ENCODE measurements at regions not wholly inside any gene's neighbourhood (a gene's known extent, or its start where the extent isn't known, plus 50 kb on each side); places are given as distances from the start of the nearest gene placed in this dataset.
A peak's percentile ranks its signal among the peaks of the same experiment; 100 is the strongest.

- DNase-seq: peak in 1 of 2 donors; percentile 31
Measured at GRCh38 chr6:21648475-21649050, 55.0 kb downstream of the SOX4 start.

- DNase-seq: no peak
Measured at GRCh38 chr6:21653323-21653722, 59.8 kb downstream of the SOX4 start.

DNA sequence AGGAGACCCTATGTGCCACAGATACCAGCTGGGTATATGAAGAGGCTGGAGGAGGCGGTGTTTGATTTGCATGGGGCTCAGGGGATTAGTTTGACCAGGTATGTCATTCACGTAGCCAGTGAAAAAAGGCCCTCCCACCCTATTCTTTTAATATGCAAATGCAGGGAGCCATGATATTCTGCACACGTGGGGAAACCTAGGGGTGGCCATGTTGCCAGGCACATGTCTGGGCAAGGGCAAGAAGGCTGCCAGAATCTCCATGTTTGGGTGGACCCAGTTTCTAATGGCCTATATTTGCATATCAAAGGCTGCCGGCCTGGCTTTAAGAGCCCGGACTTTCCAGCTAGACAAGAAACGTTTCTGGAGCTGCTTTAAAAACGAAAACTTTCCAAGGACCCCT is 60.4 kb downstream of the SOX4 start:
- DNase-seq: no peak

DNA sequence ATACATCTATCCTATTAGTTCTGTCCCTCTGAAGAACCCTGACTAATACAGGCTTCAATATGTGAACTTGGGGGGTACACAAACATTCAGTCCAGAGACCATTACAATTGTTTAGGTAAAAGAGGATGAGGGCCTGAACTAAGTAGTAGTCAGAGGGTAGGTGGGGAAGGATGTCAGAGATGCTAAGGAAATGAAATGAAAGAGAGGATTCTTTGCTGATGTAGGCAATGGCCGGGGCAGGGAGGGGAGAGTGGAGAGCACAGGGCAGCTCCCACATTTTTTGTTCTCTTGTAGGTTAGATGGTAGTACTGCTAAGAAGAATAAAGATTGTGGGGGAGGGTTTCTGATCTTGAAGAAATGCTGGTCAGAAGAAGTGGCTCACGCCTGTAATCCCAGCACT is 60.8 kb downstream of the SOX4 start:
- no peak for DNase-seq

DNA sequence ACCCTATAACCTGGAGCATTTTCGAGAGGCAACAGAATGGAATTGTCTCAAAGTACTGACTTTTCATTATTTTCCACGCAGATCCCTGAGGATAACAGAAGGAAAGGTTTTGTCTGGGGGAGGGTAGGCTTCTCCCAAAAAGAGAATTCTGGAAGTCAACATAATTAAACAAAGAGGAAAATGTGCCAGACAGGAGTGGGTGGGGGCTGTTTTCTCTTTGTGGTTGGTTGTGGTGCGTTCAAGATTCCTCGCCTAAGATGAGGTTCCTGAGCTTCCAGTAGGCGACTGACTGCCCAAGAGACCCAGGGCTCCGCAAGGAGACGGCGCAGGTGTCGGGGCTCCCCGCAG is 70.4 kb downstream of the SOX4 start:
- no peak for DNase-seq

DNA sequence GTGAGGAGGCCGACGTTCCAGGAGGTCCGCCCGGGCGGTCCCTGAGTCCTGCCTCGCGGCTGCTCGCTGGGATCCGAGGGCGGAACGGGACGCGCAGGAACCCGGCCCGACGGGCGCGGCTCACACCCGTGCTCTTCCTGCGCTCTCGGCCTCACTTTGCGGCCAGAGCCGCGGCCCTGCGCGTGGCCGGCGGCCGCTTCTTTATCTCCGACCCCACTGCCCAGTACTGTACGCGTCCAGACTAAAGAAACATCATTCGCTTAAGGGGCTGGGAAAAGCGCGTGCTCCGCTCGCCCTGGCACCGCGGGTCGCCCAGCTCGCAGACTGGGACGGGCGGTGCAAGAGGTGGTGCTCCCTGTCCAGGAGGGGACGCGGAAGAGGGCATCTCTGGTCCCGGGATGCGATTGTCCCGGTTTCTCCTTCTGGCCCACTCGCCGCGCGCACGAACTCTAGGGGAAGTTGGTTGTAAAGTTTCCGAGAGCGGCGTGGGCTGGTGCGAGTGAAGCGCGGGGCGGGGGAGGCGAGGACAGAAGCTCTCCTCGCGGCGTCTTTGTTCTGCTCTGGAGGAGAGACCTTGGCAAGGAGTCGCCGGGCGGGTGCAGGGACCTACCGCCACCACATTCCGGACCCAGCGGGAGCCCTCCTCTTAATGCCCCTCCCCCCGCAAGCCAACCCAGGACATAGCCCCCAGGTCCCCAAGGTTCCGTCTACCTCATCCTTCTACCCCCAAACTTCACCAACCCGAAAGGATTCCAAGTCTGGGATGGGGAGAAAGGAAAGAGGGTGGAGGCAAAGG is 71.0 kb downstream of the SOX4 start:
- peak; percentile 57 to 64 for DNase-seq

DNA sequence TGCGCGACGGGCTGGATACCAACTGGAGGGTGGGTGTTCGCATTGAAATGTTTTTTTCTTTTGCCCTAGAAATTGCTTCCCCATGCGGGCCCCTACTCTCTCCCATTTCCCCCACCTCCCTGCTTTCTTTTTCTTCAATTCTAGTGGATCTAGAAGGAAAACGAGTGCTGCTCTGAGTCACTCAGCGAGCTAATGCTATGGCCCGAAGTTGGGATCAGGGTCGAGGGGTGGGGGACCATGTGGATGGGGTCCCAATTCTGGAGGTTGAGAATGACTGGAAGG is 71.5 kb downstream of the SOX4 start:
- no peak for DNase-seq

DNA sequence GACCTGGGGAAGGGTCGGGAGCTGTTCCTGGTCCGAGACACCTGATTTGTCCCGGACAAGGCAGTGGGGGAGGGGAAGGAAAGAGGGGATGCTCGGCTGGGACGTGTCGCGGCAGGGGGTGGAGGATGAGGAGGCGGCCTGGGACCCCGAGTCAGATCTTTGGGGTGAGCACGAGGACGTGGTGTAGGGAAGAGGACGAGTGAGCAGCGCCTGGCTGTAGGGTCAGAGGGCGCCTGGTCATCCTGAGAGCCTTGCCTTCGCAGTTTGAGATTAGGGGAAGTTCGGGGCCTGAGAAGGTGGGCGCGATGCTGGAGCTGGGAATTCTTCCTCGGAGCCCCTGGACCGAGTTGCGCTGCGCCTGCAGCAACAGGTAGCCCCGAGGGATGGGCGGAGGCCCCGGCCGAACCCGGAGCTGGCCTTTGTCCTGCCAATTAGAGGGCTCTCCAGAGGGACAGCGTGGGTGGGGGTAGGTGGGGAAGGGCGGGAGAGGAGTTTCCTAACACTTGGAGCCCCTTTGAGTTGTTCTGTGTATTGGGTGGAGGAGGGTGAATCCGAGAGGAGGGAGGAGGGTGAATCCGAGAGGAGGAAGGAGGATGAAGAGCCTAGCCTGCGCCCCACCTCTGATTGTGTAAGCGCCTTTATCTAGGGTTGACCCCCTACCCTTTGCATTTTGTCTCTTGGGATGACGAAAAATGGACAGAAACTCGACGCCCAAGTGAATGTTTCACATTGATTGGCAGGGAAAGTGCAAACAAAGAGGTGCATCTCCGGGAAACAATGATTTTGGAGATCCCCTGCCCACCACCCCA is 72.0 kb downstream of the SOX4 start:
- DNase-seq: peak in 1 of 2 donors; percentile 59

GRCh38 chr6:21666201-21666691 is 72.7 kb downstream of the SOX4 start:
- peak; percentile 20 to 80 for DNase-seq

- DNase-seq: no peak
Measured at GRCh38 chr6:21666853-21667681, 73.5 kb downstream of the SOX4 start.

DNA sequence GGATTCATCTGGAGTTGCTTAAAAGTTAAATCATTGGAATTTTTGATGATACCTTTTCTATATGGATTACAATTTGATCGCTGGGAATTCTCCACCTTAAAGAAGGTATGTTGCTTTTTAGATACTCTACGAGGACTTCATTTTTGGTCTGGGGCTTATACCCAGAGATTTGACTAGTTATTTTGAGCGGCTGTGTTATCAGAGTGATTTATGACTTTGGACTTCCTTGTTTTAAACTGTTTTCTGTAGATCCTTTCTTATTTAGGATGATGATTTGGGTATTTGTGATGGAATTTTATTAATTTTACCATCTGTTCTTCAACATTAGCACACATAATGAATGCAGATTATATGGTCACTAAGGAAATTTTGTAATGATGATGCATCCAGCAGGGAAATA is 75.2 kb downstream of the SOX4 start:
- DNase-seq: no peak

- no peak for DNase-seq
Measured at GRCh38 chr6:21676769-21677168, 83.2 kb downstream of the SOX4 start.

DNA sequence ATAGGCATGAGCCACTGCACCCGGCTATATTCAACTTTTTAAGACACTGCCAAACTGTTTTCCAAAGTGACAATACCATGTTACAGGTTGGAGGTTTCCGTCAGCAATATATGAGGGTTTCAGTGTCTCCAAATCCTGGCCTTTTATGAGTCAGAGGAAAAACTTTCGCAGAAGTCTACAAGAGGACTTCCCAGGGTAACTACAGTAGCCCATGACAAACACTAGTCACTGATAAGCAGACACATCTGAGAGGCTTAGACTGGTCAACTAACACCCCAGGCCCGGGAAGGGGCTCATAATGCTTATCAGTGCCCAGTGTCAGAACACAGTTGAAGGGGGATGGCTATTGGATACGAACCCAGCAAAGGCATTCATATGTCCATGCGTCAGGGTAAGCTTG is 85.4 kb downstream of the SOX4 start:
- no peak for DNase-seq

DNA sequence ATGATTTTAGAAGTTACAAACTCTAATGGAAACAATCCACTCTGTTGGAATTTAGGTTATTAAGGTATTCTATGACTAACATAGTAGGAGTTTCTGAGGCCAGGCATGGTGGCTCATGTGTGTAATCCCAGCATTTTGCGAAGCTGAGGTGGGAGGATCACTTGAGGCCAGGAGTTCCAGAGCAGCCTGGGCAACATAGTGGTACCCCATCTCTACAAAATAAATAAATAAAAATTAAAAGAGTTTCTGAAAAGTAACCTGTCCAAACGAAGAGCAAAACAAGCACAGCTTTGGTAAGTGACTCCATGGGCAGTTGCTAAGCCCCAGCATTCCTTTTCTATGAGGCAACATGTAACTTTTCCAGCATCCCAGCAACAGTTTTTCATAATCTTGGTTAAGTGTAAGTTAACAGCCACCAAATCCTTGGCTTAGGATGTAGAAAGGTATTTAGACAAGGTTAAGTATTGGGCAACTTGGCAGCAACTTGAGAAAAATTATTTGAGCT is 86.3 kb downstream of the SOX4 start:
- no peak for DNase-seq

DNA sequence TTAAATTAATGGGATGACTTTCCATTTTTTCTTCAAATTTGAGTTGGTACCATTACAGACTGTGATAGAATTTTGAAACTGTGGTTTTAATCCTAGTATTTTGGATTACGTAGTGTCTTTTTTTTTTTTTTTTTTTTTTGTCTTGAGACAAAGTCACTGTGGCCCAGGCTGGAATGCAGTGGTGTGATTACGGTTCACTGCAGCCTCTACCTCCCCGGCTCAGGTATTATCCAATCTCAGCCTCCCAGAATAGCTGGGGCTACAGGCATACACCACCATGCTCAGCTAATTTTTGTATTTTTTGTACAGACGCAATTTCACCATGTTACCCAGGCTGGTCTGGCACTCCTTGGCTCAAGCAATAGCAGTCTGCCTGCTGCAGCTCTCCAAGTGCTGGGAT is 87.1 kb downstream of the SOX4 start:
- DNase-seq: no peak

DNA sequence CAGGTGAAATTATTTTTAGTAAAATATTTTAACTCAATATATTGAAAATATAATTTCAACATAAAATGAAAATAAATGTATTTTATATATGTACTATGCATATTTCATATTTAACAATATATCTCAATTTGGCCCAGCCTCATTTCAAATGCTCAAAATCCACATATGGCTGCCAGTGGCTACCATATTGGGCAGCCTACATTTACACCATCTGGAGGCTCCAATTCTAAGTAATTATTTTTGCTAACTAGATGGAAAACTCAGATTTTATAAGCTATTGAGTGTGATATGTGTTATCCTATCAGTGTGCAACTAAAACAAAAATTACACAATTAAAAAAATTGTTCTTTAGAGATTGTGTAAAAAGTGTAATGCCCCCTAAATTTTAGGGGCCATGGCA is 96.9 kb downstream of the SOX4 start:
- DNase-seq: no peak

DNA sequence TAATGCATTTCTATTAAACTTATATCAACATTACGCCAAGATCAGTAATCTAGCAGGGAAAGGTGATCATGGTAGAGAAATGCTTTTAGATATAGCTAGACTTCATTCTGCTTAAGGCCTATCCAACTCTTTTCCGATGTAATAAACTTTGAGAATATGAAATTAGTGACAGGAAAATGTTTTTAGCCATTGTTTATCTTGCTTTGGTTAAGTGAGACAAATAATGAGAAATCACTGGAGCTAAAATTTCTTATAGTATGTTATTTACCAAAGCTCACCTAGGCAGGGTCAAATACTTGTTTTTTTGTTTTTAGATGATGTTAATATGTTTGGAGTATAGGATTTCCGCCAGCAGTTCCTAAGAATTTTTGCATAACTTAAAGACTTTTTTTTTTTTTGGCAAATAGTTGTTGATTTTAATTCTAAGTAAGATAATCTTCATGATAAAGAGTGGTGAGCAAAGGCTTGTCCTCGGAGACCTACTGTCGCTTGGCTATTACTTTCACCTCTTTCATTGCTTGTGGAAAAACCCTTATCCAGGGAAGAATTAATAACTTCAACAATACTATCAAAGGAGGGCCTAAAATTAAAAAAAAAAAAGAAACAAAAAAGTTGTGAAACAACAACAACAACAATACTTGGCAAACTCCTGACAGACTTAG is 98.3 kb downstream of the SOX4 start:
- DNase-seq: no peak

DNA sequence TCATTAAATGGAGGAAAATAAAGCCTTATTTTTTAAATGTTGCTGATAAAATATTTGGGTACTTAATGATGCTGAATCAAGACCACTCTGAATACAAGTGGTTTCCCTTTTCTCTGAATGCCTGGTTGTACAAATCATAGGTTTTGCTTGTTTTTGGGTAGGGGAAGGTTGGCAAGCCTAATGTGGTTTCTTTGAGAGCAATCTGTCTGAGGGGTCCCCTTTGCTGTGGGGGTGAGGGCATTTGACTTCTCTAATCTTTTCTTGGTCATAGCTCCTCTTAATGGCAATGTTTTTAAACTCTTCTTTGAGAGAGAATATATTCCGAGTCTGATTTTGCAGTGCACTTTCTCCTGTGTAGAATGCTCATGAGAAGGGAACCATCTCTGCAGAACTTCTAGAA is 99.2 kb downstream of the SOX4 start:
- DNase-seq: no peak

DNA sequence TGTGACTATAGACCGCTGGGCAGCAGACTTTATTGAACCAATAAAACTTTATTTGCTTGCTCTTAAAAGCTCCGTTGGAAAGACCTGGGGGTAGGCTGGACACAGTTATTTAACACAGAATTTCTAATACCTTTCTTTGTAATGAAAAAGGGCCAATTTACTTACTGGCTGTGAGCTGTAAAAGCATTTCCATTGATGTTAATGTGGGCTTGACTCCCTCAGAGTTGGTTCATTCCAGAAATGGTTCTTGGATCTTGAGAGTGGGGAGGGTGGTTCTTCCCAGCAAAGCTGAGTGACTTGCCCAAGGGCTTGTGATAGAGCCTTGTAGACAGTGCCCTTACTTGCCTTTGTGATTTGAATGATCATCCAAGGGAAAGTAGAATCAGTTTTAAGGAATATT is 100.6 kb downstream of the SOX4 start:
- no peak for DNase-seq

DNA sequence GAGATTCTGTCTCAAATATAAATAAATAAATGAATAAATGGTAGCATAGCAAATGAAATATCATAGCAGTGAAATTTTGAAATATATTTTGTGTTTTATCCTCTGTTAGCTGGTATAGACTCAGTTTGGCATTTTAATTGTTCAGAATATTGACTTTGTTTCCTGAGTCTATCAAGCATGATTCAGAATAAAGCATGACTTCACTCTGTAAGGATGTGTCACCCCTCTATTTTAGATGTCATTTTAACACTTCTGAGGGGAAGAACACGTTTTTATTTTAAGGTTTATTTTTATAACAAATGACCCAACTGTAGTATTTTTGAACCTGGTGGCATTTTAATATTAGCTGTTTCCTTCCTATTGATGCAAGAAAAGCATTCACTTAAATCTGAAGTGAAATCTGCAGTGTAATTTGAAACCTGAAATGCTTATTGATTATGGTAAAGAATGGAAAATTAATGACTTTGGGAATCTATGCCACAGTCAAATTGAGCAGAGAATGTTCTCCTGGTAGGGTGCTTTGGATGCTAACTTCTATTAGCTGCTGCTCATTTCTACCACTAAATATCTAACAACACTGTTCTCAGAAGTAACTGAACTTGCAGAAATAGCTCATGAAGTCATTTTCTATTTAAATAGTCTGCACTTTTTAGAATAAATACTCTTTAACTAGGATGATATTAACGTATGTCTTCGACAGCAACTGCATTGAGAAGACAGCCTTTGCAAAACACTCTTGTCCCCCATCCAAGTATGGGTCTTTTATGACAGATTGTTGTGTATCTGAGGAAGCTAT is 114.2 kb downstream of the SOX4 start:
- DNase-seq: no peak

- no peak for DNase-seq
Measured at GRCh38 chr6:21708320-21708580, 114.7 kb downstream of the SOX4 start.

- DNase-seq: no peak
Measured at GRCh38 chr6:21710216-21710615, 116.7 kb downstream of the SOX4 start.

All from inflammatory macrophage treated with lipopolysaccharide for 1 hour (primary cell).